Type B pancreatic cell (in vitro differentiated cells): ENCODE measurements at regions not wholly inside any gene's neighbourhood (a gene's known extent, or its start where the extent isn't known, plus 50 kb on each side); places are given as distances from the start of the nearest gene placed in this dataset.
"Not testable (repeated sequence)": the region's sequence is repeated elsewhere in the genome, so short reads cannot be mapped to it uniquely, and the experiment has no call there.

Experiments used
- DNase-seq: peaks from one replicate; pipeline ENCODE4 v3.0.0; 2021; ENCODE audit warnings: mixed read lengths; ENCODE audit not compliant: unreplicated experiment; ENCODE audit errors: extremely low spot score
- H3K27ac Mint-ChIP-seq: 2 replicates; pipeline ENCODE4 v1.8.0; 2021; ENCODE audit warnings: mild to moderate bottlenecking, mixed read lengths
- H3K27me3 Mint-ChIP-seq: 2 replicates; pipeline ENCODE4 v1.8.0; 2021; ENCODE audit warnings: mixed read lengths
- H3K36me3 Mint-ChIP-seq: 2 replicates; pipeline ENCODE4 v1.8.0; 2021; ENCODE audit warnings: mixed read lengths
- H3K4me1 Mint-ChIP-seq: one replicate; pipeline ENCODE4 v1.8.0; 2021; ENCODE audit warnings: mixed read lengths; ENCODE audit not compliant: unreplicated experiment
- H3K4me3 Mint-ChIP-seq: 2 replicates; pipeline ENCODE4 v1.8.0; 2021; ENCODE audit warnings: mild to moderate bottlenecking, mixed read lengths
- H3K9me3 Mint-ChIP-seq: 2 replicates; pipeline ENCODE4 v1.8.0; 2021; ENCODE audit warnings: mixed read lengths
- TF ChIP-seq, protein P1 (sequence below): fragments of 200-600 bp; sonication (generic); conservative IDR thresholded peaks from 2 replicates; pipeline ENCODE4 v1.5.0; 2021; ENCODE audit warnings: antibody characterized with exemption, mild to moderate bottlenecking

DNA sequence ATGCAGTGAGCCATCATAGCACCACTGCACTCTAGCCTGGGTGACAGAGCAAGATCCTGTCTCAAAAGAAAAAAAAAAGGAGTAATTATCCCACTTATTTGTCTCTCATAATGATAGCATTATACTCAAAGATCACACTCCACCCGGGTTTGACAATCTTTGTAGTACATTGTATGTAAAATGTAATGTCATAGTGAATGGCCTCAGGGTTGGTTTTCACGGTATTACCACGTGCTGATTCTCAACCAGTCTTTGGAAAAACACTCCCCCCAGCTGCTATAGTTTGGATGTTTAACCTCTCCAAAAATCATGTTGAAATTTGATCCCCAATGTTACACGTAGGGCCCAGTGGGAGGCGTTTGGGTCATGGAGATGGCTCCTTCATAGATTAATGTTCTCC lies 402.4 kb upstream of the GRAMD2B start:
- TF ChIP-seq, protein P1, sequence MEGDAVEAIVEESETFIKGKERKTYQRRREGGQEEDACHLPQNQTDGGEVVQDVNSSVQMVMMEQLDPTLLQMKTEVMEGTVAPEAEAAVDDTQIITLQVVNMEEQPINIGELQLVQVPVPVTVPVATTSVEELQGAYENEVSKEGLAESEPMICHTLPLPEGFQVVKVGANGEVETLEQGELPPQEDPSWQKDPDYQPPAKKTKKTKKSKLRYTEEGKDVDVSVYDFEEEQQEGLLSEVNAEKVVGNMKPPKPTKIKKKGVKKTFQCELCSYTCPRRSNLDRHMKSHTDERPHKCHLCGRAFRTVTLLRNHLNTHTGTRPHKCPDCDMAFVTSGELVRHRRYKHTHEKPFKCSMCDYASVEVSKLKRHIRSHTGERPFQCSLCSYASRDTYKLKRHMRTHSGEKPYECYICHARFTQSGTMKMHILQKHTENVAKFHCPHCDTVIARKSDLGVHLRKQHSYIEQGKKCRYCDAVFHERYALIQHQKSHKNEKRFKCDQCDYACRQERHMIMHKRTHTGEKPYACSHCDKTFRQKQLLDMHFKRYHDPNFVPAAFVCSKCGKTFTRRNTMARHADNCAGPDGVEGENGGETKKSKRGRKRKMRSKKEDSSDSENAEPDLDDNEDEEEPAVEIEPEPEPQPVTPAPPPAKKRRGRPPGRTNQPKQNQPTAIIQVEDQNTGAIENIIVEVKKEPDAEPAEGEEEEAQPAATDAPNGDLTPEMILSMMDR: no peak
- peaks cover 21% of the 10 kb centered on the region for H3K4me1 Mint-ChIP-seq
- no peak overlapping the region for H3K27ac Mint-ChIP-seq
- DNase-seq: no peak
- peaks cover 8% of the 10 kb centered on the region for H3K9me3 Mint-ChIP-seq
- no peak overlapping the region for H3K4me3 Mint-ChIP-seq
- H3K36me3 Mint-ChIP-seq: no peaks in the 10 kb centered on the region
- peaks cover 3% of the 10 kb centered on the region for H3K27me3 Mint-ChIP-seq

DNA sequence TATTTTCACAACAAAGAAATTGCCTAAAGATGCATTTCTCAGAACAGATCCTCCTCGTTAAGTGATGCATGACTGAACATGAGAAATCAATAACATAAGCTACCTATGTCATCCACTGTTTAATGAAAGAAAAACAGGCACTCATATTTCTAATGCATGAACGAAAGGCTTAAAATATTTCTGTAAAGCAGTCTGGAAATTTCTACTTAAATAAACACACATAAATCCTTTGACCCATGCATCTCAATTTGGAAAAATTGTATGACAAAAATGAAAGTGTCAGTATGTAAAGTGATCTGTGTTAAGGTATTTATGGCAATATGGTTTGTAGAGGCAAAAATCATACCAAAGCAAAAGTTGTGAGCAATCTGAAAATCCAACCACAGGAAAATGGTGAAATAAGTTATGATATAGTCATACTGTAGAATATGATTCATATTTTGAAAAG lies 399.2 kb upstream of the GRAMD2B start:
- peaks cover 21% of the 10 kb centered on the region for H3K9me3 Mint-ChIP-seq
- no peak for DNase-seq
- TF ChIP-seq, protein P1: no peak
- H3K4me1 Mint-ChIP-seq: peaks cover 12% of the 10 kb centered on the region
- H3K36me3 Mint-ChIP-seq: peaks cover 12% of the 10 kb centered on the region
- no peak overlapping the region for H3K27ac Mint-ChIP-seq
- H3K4me3 Mint-ChIP-seq: no peak overlapping the region
- peaks cover 7% of the 10 kb centered on the region for H3K27me3 Mint-ChIP-seq

DNA sequence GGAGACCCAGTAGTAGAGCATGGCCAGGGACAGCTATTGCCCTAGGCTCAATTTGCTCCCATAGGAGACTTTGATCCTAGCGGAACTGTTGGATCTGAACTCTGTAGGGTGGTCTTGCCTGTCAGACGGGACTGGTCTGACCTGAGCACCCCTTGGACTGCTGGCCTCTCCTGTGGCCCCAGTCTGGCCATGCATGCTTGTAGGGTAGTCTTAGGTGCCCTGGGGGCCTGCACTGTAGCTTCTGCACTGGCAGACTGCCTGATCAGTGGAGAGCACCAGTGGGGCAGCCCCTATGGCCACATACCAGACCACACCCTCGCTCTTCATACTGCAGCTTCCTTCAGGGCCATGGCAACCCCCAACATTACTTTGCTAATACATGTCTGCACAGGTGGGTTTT lies 396.1 kb upstream of the GRAMD2B start:
- Mint-ChIP-seq H3K4me3 (no peak overlapping the region), H3K9me3 (peaks cover 21% of the 10 kb centered on the region), H3K36me3 (peaks cover 22% of the 10 kb centered on the region), H3K27me3 (peaks cover 13% of the 10 kb centered on the region), H3K27ac (no peak overlapping the region), H3K4me1 (peaks cover 5% of the 10 kb centered on the region)
- TF ChIP-seq, protein P1: no peak
- DNase-seq: no peak

DNA sequence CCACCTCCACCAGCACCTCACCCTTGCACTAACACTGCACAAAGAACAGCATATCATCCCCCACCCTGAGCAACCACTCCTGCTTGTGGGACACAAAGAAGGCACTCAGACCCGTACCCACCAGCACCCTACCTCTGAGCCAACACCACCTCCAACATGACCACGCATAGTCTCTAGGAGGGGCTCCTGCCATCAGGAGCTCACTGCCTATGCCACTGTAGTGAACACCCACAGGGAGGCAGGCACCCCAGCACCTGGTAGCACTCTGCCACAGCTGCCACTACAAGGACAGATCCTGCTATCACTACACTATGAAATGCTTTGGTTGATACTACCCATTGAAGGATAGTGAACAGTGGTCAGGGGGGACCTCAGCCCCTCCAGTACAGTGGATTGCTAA lies 395.6 kb upstream of the GRAMD2B start:
- H3K4me1 Mint-ChIP-seq: peaks cover 5% of the 10 kb centered on the region
- no peak overlapping the region for H3K4me3 Mint-ChIP-seq
- TF ChIP-seq, protein P1: no peak
- H3K27me3 Mint-ChIP-seq: peaks cover 13% of the 10 kb centered on the region
- no peak for DNase-seq
- peaks cover 22% of the 10 kb centered on the region for H3K36me3 Mint-ChIP-seq
- no peak overlapping the region for H3K27ac Mint-ChIP-seq
- H3K9me3 Mint-ChIP-seq: peaks cover 21% of the 10 kb centered on the region

DNA sequence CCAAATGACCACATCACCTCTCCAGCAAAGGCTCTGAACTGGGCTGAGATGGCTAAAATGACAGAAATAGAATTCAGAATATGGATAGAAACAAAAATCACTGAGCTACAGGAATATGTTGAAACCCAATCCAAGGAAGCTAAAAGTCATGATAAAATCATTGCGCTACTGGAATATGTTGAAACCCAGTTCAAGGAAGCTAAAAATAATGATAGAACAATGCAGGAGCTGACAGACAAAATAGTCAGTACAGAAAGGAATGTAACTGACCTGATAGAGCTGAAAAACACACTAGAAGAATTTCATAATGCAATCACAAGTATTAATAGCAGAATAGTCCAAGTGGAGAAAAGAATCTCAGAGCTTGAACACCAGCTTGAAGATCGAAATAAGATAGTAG lies 394.9 kb upstream of the GRAMD2B start:
- Mint-ChIP-seq H3K27me3 (peaks cover 13% of the 10 kb centered on the region), H3K4me3 (no peak overlapping the region), H3K9me3 (peaks cover 21% of the 10 kb centered on the region), H3K36me3 (peaks cover 22% of the 10 kb centered on the region), H3K4me1 (peaks cover 5% of the 10 kb centered on the region), H3K27ac (no peak overlapping the region)
- DNase-seq: no peak
- TF ChIP-seq, protein P1: no peak

DNA sequence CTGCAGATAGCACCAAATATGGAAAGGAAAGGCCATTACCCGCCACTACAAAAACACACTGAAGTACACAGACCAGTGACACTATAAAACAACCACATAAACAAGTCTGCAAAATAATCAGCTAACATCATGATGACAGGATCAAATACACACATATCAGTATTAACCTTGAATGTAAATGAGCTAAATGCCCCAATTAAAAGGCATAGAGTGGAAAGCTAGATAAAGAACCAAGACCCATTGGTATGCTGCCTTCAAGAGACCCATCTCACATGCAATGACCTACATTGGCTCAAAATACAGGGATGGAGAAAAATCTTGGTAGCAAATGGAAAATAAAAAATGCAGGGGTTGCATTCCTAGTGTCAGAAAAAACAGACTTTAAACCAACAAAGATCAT lies 393.9 kb upstream of the GRAMD2B start:
- H3K4me3 Mint-ChIP-seq, H3K4me1 Mint-ChIP-seq, H3K27ac Mint-ChIP-seq, DNase-seq: not testable (repeated sequence)
- Mint-ChIP-seq H3K9me3 (peaks cover 21% of the 10 kb centered on the region), H3K27me3 (peaks cover 13% of the 10 kb centered on the region), H3K36me3 (peaks cover 22% of the 10 kb centered on the region)
